ENCODE measurements at regions not wholly inside any gene's neighbourhood (a gene's known extent, or its start where the extent isn't known, plus 50 kb on each side); places are given as distances from the start of the nearest gene placed in this dataset.

GRCh38 chr1:234899730-234900072, 228.9 kb downstream of the TOMM20 start:
- no peak for TF ChIP-seq POLR2A (IDR thresholded peaks at IDR 0.05; ENCODE audit: low read depth, low read length)
- no peak for TF ChIP-seq TAF1 (IDR thresholded peaks at IDR 0.05; ENCODE audit: borderline replicate concordance, low read depth, low read length)
